Neural progenitor cell (in vitro differentiated cells): ENCODE measurements at regions not wholly inside any gene's neighbourhood (a gene's known extent, or its start where the extent isn't known, plus 50 kb on each side); places are given as distances from the start of the nearest gene placed in this dataset.
A peak's percentile ranks its signal among the peaks of the same experiment; 100 is the strongest.

Experiments used
- DNase-seq: peaks from one replicate; pipeline ENCODE4 v3.0.0-alpha.2; 2016; ENCODE audit warnings: low spot score
- H2AFZ ChIP-seq: fragments of 200-600 bp; sonication (generic); replicated peaks from 2 replicates; pipeline ENCODE4 v1.6.1; 2016; ENCODE audit warnings: antibody characterized with exemption
- H3F3A ChIP-seq: fragments of 200-600 bp; sonication (generic); 2 replicates; pipeline ENCODE4 v1.6.1; 2016; ENCODE audit warnings: antibody characterized with exemption, low read depth
- H3K27ac ChIP-seq: fragments of 200-600 bp; sonication (generic); 2 replicates; pipeline ENCODE4 v1.5.1; 2016; ENCODE audit warnings: mild to moderate bottlenecking
- H3K27me3 ChIP-seq: fragments of 200-600 bp; sonication (generic); 2 replicates; pipeline ENCODE4 v1.6.1; 2016; ENCODE audit warnings: mild to moderate bottlenecking, moderate library complexity
- H3K36me3 ChIP-seq: fragments of 200-600 bp; sonication (generic); 2 replicates; pipeline ENCODE4 v1.5.1; 2016
- H3K4me1 ChIP-seq: fragments of 200-600 bp; sonication (generic); 2 replicates; pipeline ENCODE4 v1.6.1; 2016; ENCODE audit warnings: mixed run types
- H3K4me2 ChIP-seq: fragments of 200-600 bp; sonication (generic); 2 replicates; pipeline ENCODE4 v1.6.1; 2016
- H3K4me3 ChIP-seq: fragments of 200-600 bp; sonication (generic); 2 replicates; pipeline ENCODE4 v1.5.1; 2016
- H3K79me2 ChIP-seq: fragments of 200-600 bp; sonication (generic); 2 replicates; pipeline ENCODE4 v1.6.1; 2016; ENCODE audit warnings: low read depth
- H3K9ac ChIP-seq: fragments of 200-600 bp; sonication (generic); 2 replicates; pipeline ENCODE4 v1.6.1; 2016
- H3K9me3 ChIP-seq: fragments of 200-600 bp; sonication (generic); 2 replicates; pipeline ENCODE4 v1.5.1; 2016; ENCODE audit warnings: low read depth
- H4K20me1 ChIP-seq: fragments of 200-600 bp; sonication (generic); 2 replicates; pipeline ENCODE4 v1.6.1; 2016; ENCODE audit warnings: low read depth
- H3K27ac Mint-ChIP-seq: 3 replicates; pipeline ENCODE4 v1.8.0; 2021; ENCODE audit warnings: mixed read lengths
- H3K27me3 Mint-ChIP-seq: 2 replicates; pipeline ENCODE4 v1.8.0; 2022; ENCODE audit warnings: low read depth, mild to moderate bottlenecking, inconsistent platforms, moderate library complexity, mixed read lengths; ENCODE audit not compliant: insufficient read depth
- H3K36me3 Mint-ChIP-seq: 3 replicates; pipeline ENCODE4 v1.8.0; 2021; ENCODE audit warnings: mixed read lengths
- H3K4me1 Mint-ChIP-seq: 3 replicates; pipeline ENCODE4 v1.8.0; 2021; ENCODE audit warnings: mixed read lengths
- H3K4me3 Mint-ChIP-seq: 3 replicates; pipeline ENCODE4 v1.8.0; 2021; ENCODE audit warnings: mild to moderate bottlenecking, moderate library complexity, mixed read lengths
- H3K9me3 Mint-ChIP-seq: 3 replicates; pipeline ENCODE4 v1.8.0; 2020; ENCODE audit warnings: mixed read lengths
- EZH2 ChIP-seq: fragments of 200-600 bp; sonication (generic); IDR thresholded peaks from 2 replicates; pipeline ENCODE4 v1.6.1; 2017; ENCODE audit warnings: antibody characterized with exemption, mild to moderate bottlenecking, moderate library complexity
- EZH2phosphoT487 ChIP-seq: fragments of 200-600 bp; sonication (generic); IDR thresholded peaks from 2 replicates; pipeline ENCODE4 v1.6.1; 2017; ENCODE audit warnings: antibody characterized with exemption
- TF ChIP-seq, protein P1 (sequence below): fragments of 200-600 bp; sonication (generic); IDR thresholded peaks from 2 replicates; pipeline ENCODE4 v1.5.1; 2017; ENCODE audit warnings: antibody characterized with exemption, mild to moderate bottlenecking

DNA sequence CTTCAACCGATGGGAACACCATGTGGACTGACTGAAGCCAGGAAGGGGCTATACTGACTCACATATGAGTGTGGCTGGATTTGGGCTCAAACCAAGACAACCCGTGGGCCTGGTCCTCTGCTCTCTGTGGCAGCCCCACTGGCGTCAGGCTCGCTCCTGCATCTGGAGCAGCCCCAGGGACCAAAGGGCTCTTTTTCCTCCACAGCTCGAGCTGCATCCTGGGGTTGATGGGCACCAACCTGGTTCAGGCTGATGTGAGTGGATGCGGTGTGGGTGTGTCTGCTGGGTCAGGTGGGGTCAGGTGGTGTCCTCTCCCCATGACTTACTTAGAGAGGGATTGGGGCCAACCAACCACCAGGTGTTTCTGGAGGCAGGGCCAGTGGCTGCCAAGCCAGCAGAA lies 303.0 kb upstream of the AJAP1 start:
- no peak overlapping the region for H3K4me3 Mint-ChIP-seq
- Histone ChIP-seq H3F3A (no peaks in the 10 kb centered on the region), H3K27ac (no peak overlapping the region), H3K36me3 (no peaks in the 10 kb centered on the region), H3K4me1 (no peaks in the 10 kb centered on the region), H3K4me3 (no peak overlapping the region), H2AFZ (no peak overlapping the region), H3K4me2 (no peak overlapping the region), H3K9ac (no peak overlapping the region), H3K27me3 (no peaks in the 10 kb centered on the region), H3K9me3 (no peaks in the 10 kb centered on the region), H4K20me1 (no peaks in the 10 kb centered on the region), H3K79me2 (no peaks in the 10 kb centered on the region)
- H3K27ac Mint-ChIP-seq = no peak overlapping the region
- H3K4me1 Mint-ChIP-seq = no peaks in the 10 kb centered on the region
- peaks cover 10% of the 10 kb centered on the region for H3K27me3 Mint-ChIP-seq
- TF ChIP-seq, protein P1, sequence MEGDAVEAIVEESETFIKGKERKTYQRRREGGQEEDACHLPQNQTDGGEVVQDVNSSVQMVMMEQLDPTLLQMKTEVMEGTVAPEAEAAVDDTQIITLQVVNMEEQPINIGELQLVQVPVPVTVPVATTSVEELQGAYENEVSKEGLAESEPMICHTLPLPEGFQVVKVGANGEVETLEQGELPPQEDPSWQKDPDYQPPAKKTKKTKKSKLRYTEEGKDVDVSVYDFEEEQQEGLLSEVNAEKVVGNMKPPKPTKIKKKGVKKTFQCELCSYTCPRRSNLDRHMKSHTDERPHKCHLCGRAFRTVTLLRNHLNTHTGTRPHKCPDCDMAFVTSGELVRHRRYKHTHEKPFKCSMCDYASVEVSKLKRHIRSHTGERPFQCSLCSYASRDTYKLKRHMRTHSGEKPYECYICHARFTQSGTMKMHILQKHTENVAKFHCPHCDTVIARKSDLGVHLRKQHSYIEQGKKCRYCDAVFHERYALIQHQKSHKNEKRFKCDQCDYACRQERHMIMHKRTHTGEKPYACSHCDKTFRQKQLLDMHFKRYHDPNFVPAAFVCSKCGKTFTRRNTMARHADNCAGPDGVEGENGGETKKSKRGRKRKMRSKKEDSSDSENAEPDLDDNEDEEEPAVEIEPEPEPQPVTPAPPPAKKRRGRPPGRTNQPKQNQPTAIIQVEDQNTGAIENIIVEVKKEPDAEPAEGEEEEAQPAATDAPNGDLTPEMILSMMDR = no peak
- TF ChIP-seq EZH2 (no peak), EZH2phosphoT487 (no peak)
- DNase-seq = no peak
- H3K9me3 Mint-ChIP-seq = peaks cover 3% of the 10 kb centered on the region
- no peaks in the 10 kb centered on the region for H3K36me3 Mint-ChIP-seq

DNA sequence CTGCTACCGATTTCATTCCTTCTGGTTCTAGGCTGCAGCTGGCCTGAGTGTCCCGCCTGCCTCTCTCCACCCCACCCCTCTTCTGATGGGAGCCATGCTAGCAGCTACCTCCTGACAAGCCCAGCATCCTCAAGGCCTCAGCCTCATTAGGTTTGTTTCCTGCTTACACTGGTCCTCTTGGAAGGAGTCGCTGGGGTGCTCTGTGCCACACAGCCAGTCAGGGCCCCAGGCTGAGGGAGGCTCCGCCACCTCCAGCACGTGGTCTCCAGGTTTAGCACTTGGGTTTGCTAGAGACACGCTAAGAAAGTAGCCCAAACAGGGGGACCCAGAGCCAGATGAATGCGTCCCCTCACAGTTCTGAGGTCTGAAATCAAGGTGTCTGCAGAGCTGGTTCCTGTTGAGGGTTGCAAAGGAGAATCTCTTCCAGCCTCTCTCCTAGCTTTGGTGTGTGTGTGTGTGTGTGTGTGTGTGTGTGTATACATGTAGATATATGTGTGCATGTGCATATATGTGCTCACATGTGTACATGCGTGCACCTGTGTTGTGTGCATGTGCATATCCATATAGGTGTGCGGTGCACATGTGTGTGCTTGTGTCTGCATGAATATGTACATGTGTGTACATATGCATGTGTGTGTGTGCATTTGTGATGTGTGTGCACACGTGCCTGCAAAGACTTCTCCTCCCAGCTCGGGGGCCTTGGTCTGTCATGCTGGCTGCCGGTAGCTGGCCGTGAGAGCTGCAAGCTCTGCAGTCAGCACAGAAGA lies 301.1 kb upstream of the AJAP1 start:
- Histone ChIP-seq H3K27ac (no peak overlapping the region), H3K4me2 (no peak overlapping the region), H3K4me3 (no peak overlapping the region), H3F3A (no peaks in the 10 kb centered on the region), H3K4me1 (no peaks in the 10 kb centered on the region), H3K36me3 (no peaks in the 10 kb centered on the region), H2AFZ (no peak overlapping the region), H4K20me1 (no peaks in the 10 kb centered on the region), H3K9ac (no peak overlapping the region), H3K9me3 (no peaks in the 10 kb centered on the region), H3K27me3 (no peaks in the 10 kb centered on the region), H3K79me2 (no peaks in the 10 kb centered on the region)
- Mint-ChIP-seq H3K9me3 (peaks cover 3% of the 10 kb centered on the region), H3K27me3 (peaks cover 15% of the 10 kb centered on the region), H3K27ac (peak overlapping the region; percentile 54), H3K4me1 (peaks cover 3% of the 10 kb centered on the region), H3K36me3 (no peaks in the 10 kb centered on the region), H3K4me3 (no peak overlapping the region)
- no peak for DNase-seq
- TF ChIP-seq EZH2phosphoT487 (no peak), EZH2 (no peak)
- TF ChIP-seq, protein P1 = no peak

DNA sequence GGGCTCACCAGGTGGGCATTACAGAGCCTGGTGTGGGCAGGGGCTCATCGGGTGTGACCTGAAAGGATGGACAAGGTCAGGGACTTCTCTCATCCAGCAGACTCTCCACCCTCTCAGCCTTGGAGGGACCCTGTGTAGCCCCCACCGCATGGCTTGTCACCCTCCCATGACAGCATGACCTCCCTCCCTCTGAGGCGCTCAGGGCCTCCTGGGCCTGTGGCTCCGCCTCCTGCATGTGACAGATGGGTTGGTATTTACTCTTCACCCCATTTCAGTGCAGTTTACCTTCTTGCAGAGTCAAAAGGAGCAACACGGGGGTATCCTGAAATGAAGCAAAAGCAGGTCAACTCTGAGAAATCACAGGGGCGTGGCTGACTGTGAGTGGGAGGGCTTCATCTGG lies 298.6 kb upstream of the AJAP1 start:
- Histone ChIP-seq H3K9me3 (no peaks in the 10 kb centered on the region), H3F3A (no peaks in the 10 kb centered on the region), H2AFZ (no peak overlapping the region), H3K4me1 (no peaks in the 10 kb centered on the region), H3K4me3 (no peak overlapping the region), H4K20me1 (no peaks in the 10 kb centered on the region), H3K4me2 (no peak overlapping the region), H3K27ac (no peak overlapping the region), H3K79me2 (no peaks in the 10 kb centered on the region), H3K27me3 (no peaks in the 10 kb centered on the region), H3K36me3 (no peaks in the 10 kb centered on the region), H3K9ac (no peak overlapping the region)
- no peak for DNase-seq
- no peak overlapping the region for H3K27ac Mint-ChIP-seq
- H3K4me1 Mint-ChIP-seq = peaks cover 9% of the 10 kb centered on the region
- TF ChIP-seq, protein P1 = no peak
- TF ChIP-seq EZH2 = no peak
- TF ChIP-seq EZH2phosphoT487 = no peak
- peaks cover 14% of the 10 kb centered on the region for H3K27me3 Mint-ChIP-seq
- no peak overlapping the region for H3K4me3 Mint-ChIP-seq
- H3K9me3 Mint-ChIP-seq = no peaks in the 10 kb centered on the region
- H3K36me3 Mint-ChIP-seq = no peaks in the 10 kb centered on the region
